HepG2 (cell line): ENCODE measurements at regions not wholly inside any gene's neighbourhood (a gene's known extent, or its start where the extent isn't known, plus 50 kb on each side); places are given as distances from the start of the nearest gene placed in this dataset.

Experiments used
- ATAC-seq: fragments of 200-7000 bp; cut with Tn5 transposase; 3 replicates; pipeline ENCODE4 v1.9.1; 2020; ENCODE audit warnings: mild to moderate bottlenecking, moderate library complexity
- BruUV-seq: library from RNA; stranded (reverse); fragments of 400-500 nt; replicated peaks from 2 replicates; lab custom pipeline; 2021; lab: Mats Ljungman, UMichigan
- CTCF ChIA-PET: fragments of 300-600 bp; formaldehyde crosslinking; extraction: SDS; loops from one replicate; lab custom pipeline; 2021; ENCODE audit warnings: low total read pairs, inconsistent platforms, low intra/inter-chr PET ratio; lab: Yijun Ruan, JAX
- POLR2A ChIA-PET: fragments of 350-600 bp; sonication (Branson Sonifier 250); formaldehyde crosslinking; loops from one replicate; lab custom pipeline; 2020; ENCODE audit warnings: antibody characterized with exemption, inconsistent platforms; lab: Yijun Ruan, JAX
- DNase-seq: peaks from one replicate; pipeline ENCODE4 v3.0.0-alpha.2; 2015; ENCODE audit warnings: low spot score
- FAIRE-seq: peaks from 3 replicates; lab custom pipeline; 2011; peaks lifted over from hg19 to GRCh38; lab: Jason Lieb, UNC
- H2AFZ ChIP-seq: one replicate; pipeline ENCODE4 v1.6.1; 2011; ENCODE audit warnings: low read length, inconsistent platforms
- H3K27ac ChIP-seq: fragments of 300-600 bp; 3 replicates; pipeline ENCODE4 v1.8.0; 2011; ENCODE audit warnings: mixed run types, mild to moderate bottlenecking, mixed read lengths, low read length, inconsistent platforms; ENCODE audit not compliant: insufficient read depth; ENCODE audit errors: extremely low read length
- H3K27me3 ChIP-seq, 2 experiments: fragments of 200-600 bp in 1 of 2; 2 replicates in 1 of 2; 3 replicates in 1 of 2; pipeline versions ENCODE4 v1.6.0 to v1.8.0; 2011; ENCODE audit warnings: low read length in 2 of 2, mild to moderate bottlenecking in 2 of 2, moderate library complexity in 2 of 2, inconsistent platforms in 1 of 2; ENCODE audit not compliant: insufficient read depth in 2 of 2, control insufficient read depth in 1 of 2
- H3K36me3 ChIP-seq, 2 experiments: fragments of 200-600 bp in 1 of 2; replicated peaks in 1 of 2; 2 replicates in 1 of 2; 3 replicates in 1 of 2; pipeline versions ENCODE4 v1.5.1 to v1.8.0; 2011; ENCODE audit warnings: low read length in 2 of 2, inconsistent platforms in 1 of 2; ENCODE audit not compliant: insufficient read depth in 2 of 2, control insufficient read depth in 1 of 2
- H3K4me1 ChIP-seq: 2 replicates; pipeline ENCODE4 v1.5.1; 2012; ENCODE audit warnings: low read length, inconsistent platforms; ENCODE audit not compliant: insufficient read depth
- H3K4me2 ChIP-seq: 2 replicates; pipeline ENCODE4 v1.6.0; 2011; ENCODE audit warnings: low read depth, low read length, inconsistent platforms
- H3K4me3 ChIP-seq, 3 experiments: fragments of 200-600 bp in 1 of 3; sonication (generic), shearing (Covaris generic) in 1 of 3; replicated peaks in 1 of 3; 2 replicates each; pipeline ENCODE4 v1.5.1; 2011 to 2016; ENCODE audit warnings: low read length in 3 of 3, inconsistent platforms in 2 of 3, low read depth in 2 of 3, mild to moderate bottlenecking in 2 of 3, control low read depth in 1 of 3, mixed read lengths in 1 of 3; ENCODE audit not compliant: insufficient read depth in 1 of 3
- H3K79me2 ChIP-seq: one replicate; pipeline ENCODE4 v1.6.1; 2011; ENCODE audit warnings: low read length, inconsistent platforms; ENCODE audit not compliant: insufficient read depth
- H3K9ac ChIP-seq: 2 replicates; pipeline ENCODE4 v1.6.0; 2011; ENCODE audit warnings: mild to moderate bottlenecking, low read depth, low read length, inconsistent platforms; ENCODE audit not compliant: insufficient read depth
- H3K9me3 ChIP-seq: 2 replicates; pipeline ENCODE4 v1.5.1; 2012; ENCODE audit warnings: mild to moderate bottlenecking, low read length
- H4K20me1 ChIP-seq: 2 replicates; pipeline ENCODE4 v1.6.0; 2011; ENCODE audit warnings: inconsistent platforms, mild to moderate bottlenecking, low read length, moderate library complexity; ENCODE audit not compliant: insufficient read depth
- AFF4 ChIP-seq: sonication (generic); formaldehyde crosslinking; IDR thresholded peaks from 2 replicates; pipeline ENCODE4 v1.4.0; 2020; ENCODE audit warnings: missing genetic modification reagents
- DDIT3 ChIP-seq: sonication (generic); formaldehyde crosslinking; IDR thresholded peaks from 2 replicates; pipeline ENCODE4 v1.4.0; 2020; ENCODE audit warnings: mild to moderate bottlenecking, missing genetic modification reagents
- GATAD2A ChIP-seq: IDR thresholded peaks from 2 replicates; pipeline ENCODE4 v1.6.1; 2016
- HDAC6 ChIP-seq: fragments of 200-600 bp; sonication (generic); IDR thresholded peaks from 2 replicates; pipeline ENCODE4 v1.7.0; 2017; ENCODE audit warnings: mild to moderate bottlenecking, antibody characterized with exemption, low read length, low read depth
- HNRNPLL ChIP-seq: fragments of 200-400 bp; formaldehyde crosslinking; IDR thresholded peaks from 2 replicates; pipeline ENCODE4 v1.6.1; 2017; ENCODE audit warnings: mild to moderate bottlenecking, low read depth, low read length; ENCODE audit not compliant: poor library complexity, severe bottlenecking
- MIXL1 ChIP-seq: IDR thresholded peaks from 2 replicates; pipeline ENCODE4 v1.6.1; 2016
- MTF1 ChIP-seq: sonication (generic); formaldehyde crosslinking; IDR thresholded peaks from 2 replicates; pipeline ENCODE4 v1.5.0; 2020; ENCODE audit warnings: missing genetic modification reagents
- PHB2 ChIP-seq: fragments of 450-650 bp; IDR thresholded peaks from 2 replicates; pipeline ENCODE4 v1.6.1; 2018; ENCODE audit not compliant: partially characterized antibody
- RNF219 ChIP-seq: sonication (generic); formaldehyde crosslinking; IDR thresholded peaks from 2 replicates; pipeline ENCODE4 v1.5.0; 2020; ENCODE audit warnings: mild to moderate bottlenecking, missing genetic modification reagents
- SNAI1 ChIP-seq: sonication (generic); formaldehyde crosslinking; IDR thresholded peaks from 2 replicates; pipeline ENCODE4 v1.5.0; 2020; ENCODE audit warnings: mild to moderate bottlenecking, missing genetic modification reagents, borderline replicate concordance
- TOPORS ChIP-seq: sonication (generic); formaldehyde crosslinking; IDR thresholded peaks from 2 replicates; pipeline ENCODE4 v1.8.0; 2023; ENCODE audit warnings: mild to moderate bottlenecking, missing genetic modification reagents
- ZNF225 ChIP-seq: sonication (generic); formaldehyde crosslinking; IDR thresholded peaks from 2 replicates; pipeline ENCODE4 v1.4.0; 2020; ENCODE audit warnings: mild to moderate bottlenecking, missing genetic modification reagents
- ZNF274 ChIP-seq: sonication (generic); formaldehyde crosslinking; IDR thresholded peaks from 2 replicates; pipeline ENCODE4 v1.5.1; 2020; ENCODE audit warnings: mild to moderate bottlenecking, missing genetic modification reagents
- ZNF354B ChIP-seq: sonication (generic); formaldehyde crosslinking; IDR thresholded peaks from 2 replicates; pipeline ENCODE4 v1.8.0; 2022; ENCODE audit warnings: mild to moderate bottlenecking, missing genetic modification reagents
- WGBS: methylation state at CpG from one replicate; pipeline ENCODE4 v1.1.6; 2017; ENCODE audit warnings: low lambda C conversion rate; 5-methylcytosine and 5-hydroxymethylcytosine counted together
- in situ Hi-C: cut with HindIII; loops from 2 replicates; pipeline ENCODE4 v1.10.0; 2017; ENCODE audit warnings: low pct_unique_long_range_greater_than_20kb; ENCODE audit not compliant: extremely low pct_ligation_motif_present
- intact Hi-C: fragments of 100-400 bp; cut with micrococcal nuclease; formaldehyde crosslinking; loops from one replicate; pipeline ENCODE4 v1.10.0; 2022; ENCODE audit not compliant: unreplicated experiment
- TF ChIP-seq, protein P1 (sequence below): sonication (generic); formaldehyde crosslinking; IDR thresholded peaks from 2 replicates; pipeline ENCODE4 v1.4.0; 2020; ENCODE audit warnings: low read depth, mild to moderate bottlenecking, missing genetic modification reagents

- TF ChIP-seq RNF219 (no peak), GATAD2A (CRISPR knock-in tag) (no peak), ZNF354B (CRISPR knock-in tag) (no peak)
These were observed 642.3 kb upstream of the SEMA3D start (continued) for GRCh38 chr7:85829176-85829575.

DNA sequence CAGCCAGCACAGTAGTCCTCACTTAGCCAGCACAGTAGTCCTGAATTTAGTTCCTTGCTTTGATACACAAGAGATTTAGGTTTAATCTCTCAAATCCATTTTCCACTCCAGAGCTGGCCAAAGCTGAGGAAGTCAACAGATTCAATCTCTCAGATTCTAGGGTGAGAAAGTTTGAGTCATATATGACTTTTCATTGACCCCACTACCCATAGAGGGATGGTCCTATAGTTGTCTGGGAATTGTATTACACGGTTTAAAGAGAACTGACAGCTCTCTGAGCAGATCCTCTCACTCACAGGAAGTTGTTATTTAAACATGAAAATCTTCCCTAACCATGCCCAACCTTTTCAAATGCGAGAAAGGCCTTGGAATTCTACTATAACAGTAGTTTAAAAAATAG lies 641.8 kb upstream of the SEMA3D start:
- Histone ChIP-seq H4K20me1 (no peaks in the 10 kb centered on the region), H3K9me3 (no peaks in the 10 kb centered on the region), H2AFZ (no peak overlapping the region), H3K9ac (no peak overlapping the region), H3K27ac (no peak overlapping the region), H3K36me3 (no peaks in the 10 kb centered on the region), H3K4me2 (no peak overlapping the region), H3K79me2 (no peaks in the 10 kb centered on the region), H3K4me1 (no peaks in the 10 kb centered on the region), H3K27me3 (no peaks in the 10 kb centered on the region), H3K4me3 (no peak overlapping the region)
- CTCF ChIA-PET = no interaction called here
- in situ Hi-C loops = no loop called here
- FAIRE-seq (no peak), DNase-seq (no peak), ATAC-seq (no peak)
- BruUV-seq = no TSS peak
- WGBS = 0% methylated on average over 2 of the region's 2 CpGs
- POLR2A ChIA-PET = no interaction called here
- intact Hi-C loops = no loop called here
- TF ChIP-seq TOPORS (CRISPR knock-in tag) (no peak), ZNF274 (no peak), HDAC6 (no peak), MIXL1 (CRISPR knock-in tag) (no peak), HNRNPLL (no peak), ZNF225 (CRISPR knock-in tag) (no peak), MTF1 (CRISPR knock-in tag) (no peak), DDIT3 (CRISPR knock-in tag) (no peak), SNAI1 (no peak), PHB2 (no peak), AFF4 (no peak)
- TF ChIP-seq, protein P1, sequence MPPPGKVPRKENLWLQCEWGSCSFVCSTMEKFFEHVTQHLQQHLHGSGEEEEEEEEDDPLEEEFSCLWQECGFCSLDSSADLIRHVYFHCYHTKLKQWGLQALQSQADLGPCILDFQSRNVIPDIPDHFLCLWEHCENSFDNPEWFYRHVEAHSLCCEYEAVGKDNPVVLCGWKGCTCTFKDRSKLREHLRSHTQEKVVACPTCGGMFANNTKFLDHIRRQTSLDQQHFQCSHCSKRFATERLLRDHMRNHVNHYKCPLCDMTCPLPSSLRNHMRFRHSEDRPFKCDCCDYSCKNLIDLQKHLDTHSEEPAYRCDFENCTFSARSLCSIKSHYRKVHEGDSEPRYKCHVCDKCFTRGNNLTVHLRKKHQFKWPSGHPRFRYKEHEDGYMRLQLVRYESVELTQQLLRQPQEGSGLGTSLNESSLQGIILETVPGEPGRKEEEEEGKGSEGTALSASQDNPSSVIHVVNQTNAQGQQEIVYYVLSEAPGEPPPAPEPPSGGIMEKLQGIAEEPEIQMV = no peak
